Activated naive CD8-positive, alpha-beta T cell treated with anti-CD3 and anti-CD28 coated beads, Interleukin-2, amount 10 ng/mL, durations not matched to agents 7 days and 5 days (primary cell): ENCODE measurements at regions not wholly inside any gene's neighbourhood (a gene's known extent, or its start where the extent isn't known, plus 50 kb on each side); places are given as distances from the start of the nearest gene placed in this dataset.
A peak's percentile ranks its signal among the peaks of the same experiment; 100 is the strongest.

Source experiments
- ATAC-seq: fragments of 150-1000 bp; cut with Tn5 transposase; one replicate; pipeline ENCODE4 v1.10.0; 2021; ENCODE audit warnings: low read depth, moderate library complexity
- POLR2A ChIA-PET: fragments of 350-600 bp; sonication (Branson Sonifier 250); formaldehyde crosslinking; loops from one replicate; lab custom pipeline; 2021; ENCODE audit warnings: antibody characterized with exemption; lab: Charles Lee
- DNase-seq: peaks from one replicate; pipeline ENCODE4 v3.0.0; 2021
- H3K27ac Mint-ChIP-seq: one replicate; pipeline ENCODE4 v1.8.0; 2022; ENCODE audit warnings: mild to moderate bottlenecking, mixed read lengths
- H3K27me3 Mint-ChIP-seq: one replicate; pipeline ENCODE4 v1.8.0; 2022; ENCODE audit warnings: mild to moderate bottlenecking, moderate library complexity, mixed read lengths
- H3K36me3 Mint-ChIP-seq: one replicate; pipeline ENCODE4 v1.8.0; 2021; ENCODE audit warnings: mild to moderate bottlenecking, mixed read lengths
- H3K4me1 Mint-ChIP-seq: one replicate; pipeline ENCODE4 v1.8.0; 2021; ENCODE audit warnings: mixed read lengths
- H3K4me3 Mint-ChIP-seq: one replicate; pipeline ENCODE4 v1.8.0; 2022; ENCODE audit warnings: mild to moderate bottlenecking, moderate library complexity, mixed read lengths
- H3K9me3 Mint-ChIP-seq: one replicate; pipeline ENCODE4 v1.8.0; 2021; ENCODE audit warnings: mixed read lengths

- DNase-seq: no peak
- no peaks in the 10 kb centered on the region for H3K27me3 Mint-ChIP-seq
Observed at GRCh38 chr4:129514852-129515251, 418.9 kb downstream of the C4orf33 start.

GRCh38 chr4:129515356-129515755, 419.4 kb downstream of the C4orf33 start:
- Mint-ChIP-seq H3K36me3 (no peaks in the 10 kb centered on the region), H3K4me3 (no peak overlapping the region), H3K27me3 (no peaks in the 10 kb centered on the region), H3K4me1 (no peaks in the 10 kb centered on the region), H3K9me3 (no peaks in the 10 kb centered on the region), H3K27ac (no peak overlapping the region)
- DNase-seq (no peak), ATAC-seq (no peak)
- POLR2A ChIA-PET: no interaction called here

More at GRCh38 chr4:129514852-129515251, 418.9 kb downstream of the C4orf33 start:
- Mint-ChIP-seq H3K9me3 (no peaks in the 10 kb centered on the region), H3K36me3 (no peaks in the 10 kb centered on the region), H3K27ac (no peak overlapping the region), H3K4me1 (no peaks in the 10 kb centered on the region), H3K4me3 (no peak overlapping the region)
- POLR2A ChIA-PET: no interaction called here
- ATAC-seq: no peak

- POLR2A ChIA-PET: no interaction called here
- no peaks in the 10 kb centered on the region for H3K36me3 Mint-ChIP-seq
- peaks cover 2% of the 10 kb centered on the region for H3K9me3 Mint-ChIP-seq
- no peak overlapping the region for H3K4me3 Mint-ChIP-seq
- H3K4me1 Mint-ChIP-seq: no peaks in the 10 kb centered on the region
- DNase-seq (no peak), ATAC-seq (no peak)
- H3K27ac Mint-ChIP-seq: no peak overlapping the region
- H3K27me3 Mint-ChIP-seq: peaks cover 3% of the 10 kb centered on the region
Observed at GRCh38 chr4:129526812-129527211, 430.9 kb downstream of the C4orf33 start.

- POLR2A ChIA-PET: no interaction called here
- peaks cover 3% of the 10 kb centered on the region for H3K27me3 Mint-ChIP-seq
- no peak overlapping the region for H3K27ac Mint-ChIP-seq
- H3K9me3 Mint-ChIP-seq: peaks cover 2% of the 10 kb centered on the region
- no peaks in the 10 kb centered on the region for H3K36me3 Mint-ChIP-seq
- no peak for DNase-seq
- no peak for ATAC-seq
- no peak overlapping the region for H3K4me3 Mint-ChIP-seq
- H3K4me1 Mint-ChIP-seq: peaks cover 10% of the 10 kb centered on the region
Observed at GRCh38 chr4:129531253-129531652, 435.3 kb downstream of the C4orf33 start.

GRCh38 chr4:129532573-129532972, 436.6 kb downstream of the C4orf33 start:
- Mint-ChIP-seq H3K4me3 (peak overlapping the region; percentile 28), H3K27me3 (peaks cover 3% of the 10 kb centered on the region), H3K9me3 (peaks cover 2% of the 10 kb centered on the region), H3K27ac (no peak overlapping the region), H3K36me3 (no peaks in the 10 kb centered on the region), H3K4me1 (peaks cover 10% of the 10 kb centered on the region)
- DNase-seq (no peak), ATAC-seq (peak; percentile 76)
- POLR2A ChIA-PET: no interaction called here

GRCh38 chr4:129543299-129543698, 447.3 kb downstream of the C4orf33 start:
- no peak for DNase-seq

GRCh38 chr4:129545599-129546278, 449.8 kb downstream of the C4orf33 start:
- Mint-ChIP-seq H3K4me1 (no peaks in the 10 kb centered on the region), H3K4me3 (no peak overlapping the region), H3K27me3 (no peaks in the 10 kb centered on the region), H3K27ac (no peak overlapping the region), H3K9me3 (peaks cover 1% of the 10 kb centered on the region), H3K36me3 (no peaks in the 10 kb centered on the region)
- ATAC-seq: no peak
- POLR2A ChIA-PET: no interaction called here
- no peak for DNase-seq

More at GRCh38 chr4:129543299-129543698, 447.3 kb downstream of the C4orf33 start:
- H3K9me3 Mint-ChIP-seq: peaks cover 1% of the 10 kb centered on the region
- H3K36me3 Mint-ChIP-seq: no peaks in the 10 kb centered on the region
- H3K4me3 Mint-ChIP-seq: no peak overlapping the region
- H3K27ac Mint-ChIP-seq: no peak overlapping the region
- no peaks in the 10 kb centered on the region for H3K4me1 Mint-ChIP-seq
- POLR2A ChIA-PET: no interaction called here
- H3K27me3 Mint-ChIP-seq: no peaks in the 10 kb centered on the region
- ATAC-seq: no peak

GRCh38 chr4:129546531-129546930, 450.6 kb downstream of the C4orf33 start:
- ATAC-seq (no peak), DNase-seq (no peak)
- Mint-ChIP-seq H3K36me3 (no peaks in the 10 kb centered on the region), H3K4me1 (no peaks in the 10 kb centered on the region), H3K9me3 (peaks cover 1% of the 10 kb centered on the region), H3K4me3 (no peak overlapping the region), H3K27ac (no peak overlapping the region), H3K27me3 (no peaks in the 10 kb centered on the region)
- POLR2A ChIA-PET: no interaction called here

GRCh38 chr4:129550281-129550785, 454.4 kb downstream of the C4orf33 start:
- ATAC-seq (no peak), DNase-seq (no peak)
- POLR2A ChIA-PET: no interaction called here
- no peaks in the 10 kb centered on the region for H3K4me1 Mint-ChIP-seq
- no peaks in the 10 kb centered on the region for H3K9me3 Mint-ChIP-seq
- no peak overlapping the region for H3K27ac Mint-ChIP-seq
- no peak overlapping the region for H3K4me3 Mint-ChIP-seq
- H3K27me3 Mint-ChIP-seq: no peaks in the 10 kb centered on the region
- no peaks in the 10 kb centered on the region for H3K36me3 Mint-ChIP-seq

- no peak overlapping the region for H3K4me3 Mint-ChIP-seq
- H3K4me1 Mint-ChIP-seq: no peaks in the 10 kb centered on the region
- DNase-seq (no peak), ATAC-seq (no peak)
- H3K27me3 Mint-ChIP-seq: no peaks in the 10 kb centered on the region
- POLR2A ChIA-PET: no interaction called here
- no peak overlapping the region for H3K27ac Mint-ChIP-seq
- no peaks in the 10 kb centered on the region for H3K9me3 Mint-ChIP-seq
- H3K36me3 Mint-ChIP-seq: no peaks in the 10 kb centered on the region
Observed at GRCh38 chr4:129561280-129561679, 465.3 kb downstream of the C4orf33 start.

- Mint-ChIP-seq H3K36me3 (no peaks in the 10 kb centered on the region), H3K9me3 (no peaks in the 10 kb centered on the region), H3K27me3 (no peaks in the 10 kb centered on the region), H3K4me3 (no peak overlapping the region), H3K4me1 (no peaks in the 10 kb centered on the region), H3K27ac (no peak overlapping the region)
- ATAC-seq (no peak), DNase-seq (no peak)
- POLR2A ChIA-PET: no interaction called here
Observed at GRCh38 chr4:129561886-129562671, 466.1 kb downstream of the C4orf33 start.

GRCh38 chr4:129565214-129565613, 469.3 kb downstream of the C4orf33 start:
- DNase-seq (no peak), ATAC-seq (no peak)
- H3K27me3 Mint-ChIP-seq: no peaks in the 10 kb centered on the region
- H3K36me3 Mint-ChIP-seq: no peaks in the 10 kb centered on the region
- no peak overlapping the region for H3K4me3 Mint-ChIP-seq
- POLR2A ChIA-PET: no interaction called here
- H3K27ac Mint-ChIP-seq: no peak overlapping the region
- H3K4me1 Mint-ChIP-seq: no peaks in the 10 kb centered on the region
- H3K9me3 Mint-ChIP-seq: no peaks in the 10 kb centered on the region

- POLR2A ChIA-PET: no interaction called here
Observed at GRCh38 chr4:129570326-129570725, 474.4 kb downstream of the C4orf33 start.

GRCh38 chr4:129578336-129578735, 482.4 kb downstream of the C4orf33 start:
- no peak for DNase-seq
- Mint-ChIP-seq H3K36me3 (no peaks in the 10 kb centered on the region), H3K27ac (no peak overlapping the region), H3K4me3 (no peak overlapping the region), H3K27me3 (no peaks in the 10 kb centered on the region), H3K4me1 (no peaks in the 10 kb centered on the region), H3K9me3 (peaks cover 2% of the 10 kb centered on the region)
- no peak for ATAC-seq
- POLR2A ChIA-PET: no interaction called here

More at GRCh38 chr4:129570326-129570725, 474.4 kb downstream of the C4orf33 start:
- Mint-ChIP-seq H3K27me3 (no peaks in the 10 kb centered on the region), H3K4me3 (no peak overlapping the region), H3K36me3 (no peaks in the 10 kb centered on the region), H3K4me1 (no peaks in the 10 kb centered on the region), H3K27ac (no peak overlapping the region), H3K9me3 (peaks cover 2% of the 10 kb centered on the region)
- no peak for ATAC-seq
- no peak for DNase-seq
